IPS-18a (cell line): ENCODE measurements at regions not wholly inside any gene's neighbourhood (a gene's known extent, or its start where the extent isn't known, plus 50 kb on each side); places are given as distances from the start of the nearest gene placed in this dataset.

Source experiments
- H3K27ac ChIP-seq: one replicate; pipeline ENCODE4 v1.5.1; 2013; ENCODE audit warnings: low read length
- H3K27me3 ChIP-seq: one replicate; pipeline ENCODE4 v1.6.1; 2013; ENCODE audit warnings: mild to moderate bottlenecking, low read length; ENCODE audit not compliant: control insufficient read depth, insufficient read depth
- H3K36me3 ChIP-seq: one replicate; pipeline ENCODE4 v1.6.1; 2013; ENCODE audit warnings: low read depth, low read length; ENCODE audit not compliant: control insufficient read depth
- H3K4me1 ChIP-seq: one replicate; pipeline ENCODE4 v1.6.1; 2013; ENCODE audit warnings: low read depth, low read length; ENCODE audit not compliant: control insufficient read depth
- H3K4me3 ChIP-seq: one replicate; pipeline ENCODE4 v1.5.1; 2013; ENCODE audit warnings: low read length
- H3K9ac ChIP-seq: one replicate; pipeline ENCODE4 v1.6.1; 2013; ENCODE audit warnings: mild to moderate bottlenecking, low read length, moderate library complexity
- H3K9me3 ChIP-seq: one replicate; pipeline ENCODE4 v1.6.1; 2013; ENCODE audit warnings: low read depth, low read length; ENCODE audit not compliant: control insufficient read depth

- H3K4me1 ChIP-seq, result no peaks in the 10 kb centered on the region
Observed at GRCh38 chr10:132487241-132488135, 50.1 kb upstream of the INPP5A start.

More at GRCh38 chr10:132487241-132488135, 50.1 kb upstream of the INPP5A start:
- Histone ChIP-seq H3K9ac (no peak overlapping the region), H3K36me3 (no peaks in the 10 kb centered on the region), H3K27ac (no peak overlapping the region), H3K4me3 (no peak overlapping the region), H3K27me3 (no peaks in the 10 kb centered on the region), H3K9me3 (no peaks in the 10 kb centered on the region)
